GM15510 (cell line): ENCODE measurements at regions not wholly inside any gene's neighbourhood (a gene's known extent, or its start where the extent isn't known, plus 50 kb on each side); places are given as distances from the start of the nearest gene placed in this dataset.

Experiments
- POLR2A ChIP-seq: IDR thresholded peaks from 3 replicates; pipeline ENCODE4 v1.6.1; 2011; ENCODE audit warnings: borderline replicate concordance; ENCODE audit not compliant: insufficient read length; ENCODE audit errors: extremely low read depth

GRCh38 chr13:33340631-33341030 lies 55.1 kb upstream of the STARD13 start:
- no peak for TF ChIP-seq POLR2A

DNA sequence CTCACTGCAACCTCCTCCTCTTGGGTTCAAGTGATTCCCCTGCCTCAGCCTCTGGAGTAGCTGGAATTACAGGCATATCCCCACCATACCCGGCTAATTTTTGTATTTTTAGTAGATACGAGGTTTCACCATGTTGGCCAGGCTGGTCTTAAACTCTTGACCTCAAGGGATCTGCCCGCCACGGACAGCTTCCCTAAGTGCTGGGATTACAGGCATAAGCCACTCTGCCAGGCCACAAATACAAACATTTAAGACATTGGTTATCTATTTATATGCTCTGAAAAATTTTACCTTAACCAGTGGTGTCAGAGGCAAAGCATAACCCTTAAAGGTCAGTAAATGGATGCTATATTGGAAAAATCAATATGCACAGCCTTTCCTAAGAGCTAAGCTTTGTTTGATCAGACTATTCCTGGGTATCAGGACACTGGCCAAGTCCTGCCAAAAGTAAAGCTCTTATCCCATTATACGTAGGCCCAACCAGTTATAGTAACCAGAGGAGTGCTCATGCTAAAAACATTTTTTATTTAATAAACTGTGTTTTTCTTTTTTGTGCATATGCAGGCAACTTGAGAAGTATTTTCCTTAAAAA lies 56.4 kb upstream of the STARD13 start:
- no peak for TF ChIP-seq POLR2A

DNA sequence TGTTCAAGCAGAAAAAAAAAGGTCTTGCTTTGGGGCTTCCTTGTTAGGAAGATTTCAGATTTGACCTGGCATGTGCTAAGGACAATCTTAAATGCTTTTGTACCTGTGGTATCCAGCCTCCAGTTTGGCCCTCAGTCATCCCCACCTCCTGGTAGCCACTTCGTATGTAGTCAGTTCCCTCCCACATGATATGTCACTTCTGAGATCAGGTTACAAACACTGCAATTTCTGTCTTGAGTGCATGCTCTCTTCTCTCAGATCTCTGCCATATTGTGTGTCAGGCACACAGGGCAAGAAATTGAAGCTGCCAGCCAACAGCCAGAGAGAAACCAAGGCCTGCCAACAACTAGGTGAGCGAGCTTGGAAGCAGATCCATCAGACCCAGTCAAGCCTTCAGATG lies 60.3 kb upstream of the STARD13 start:
- TF ChIP-seq POLR2A = no peak

- no peak for TF ChIP-seq POLR2A
These were observed 62.3 kb upstream of the STARD13 start for GRCh38 chr13:33347861-33348260.

- no peak for TF ChIP-seq POLR2A
These were observed 62.8 kb upstream of the STARD13 start for GRCh38 chr13:33348366-33348765.

DNA sequence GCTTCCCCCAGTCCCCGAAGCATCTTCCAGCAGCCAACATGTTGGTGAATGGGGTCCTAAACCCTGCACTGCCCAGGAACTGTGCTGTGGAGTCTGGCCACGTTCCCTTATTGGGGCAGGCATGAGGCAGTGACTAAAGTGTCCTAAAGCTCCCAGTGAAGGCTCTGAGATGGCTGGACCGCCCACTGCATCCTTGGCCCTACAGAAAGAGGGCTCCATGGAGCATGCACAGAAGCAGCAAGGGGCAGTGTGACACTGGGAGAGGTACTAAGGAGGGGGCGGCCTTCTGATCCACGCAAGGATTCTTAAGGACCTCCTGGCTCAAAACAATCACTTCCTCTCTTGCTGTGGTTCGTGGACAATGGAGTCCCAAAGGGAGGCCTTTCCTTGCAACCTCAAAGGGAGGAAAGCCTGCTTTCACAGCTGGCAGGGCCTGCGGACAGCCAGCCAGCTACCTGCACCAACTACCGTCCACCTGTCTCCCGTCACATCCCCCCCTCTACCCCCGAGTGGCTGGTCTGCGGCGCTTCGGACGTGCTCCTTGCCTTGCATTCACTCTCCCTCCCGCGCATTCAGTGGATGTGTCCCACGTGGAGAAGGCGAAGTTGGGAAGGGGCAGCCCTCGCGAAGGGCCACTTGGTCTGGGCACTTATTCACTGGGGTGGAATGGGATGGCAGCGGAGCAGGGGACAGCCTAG lies 63.9 kb upstream of the STARD13 start:
- no peak for TF ChIP-seq POLR2A

DNA sequence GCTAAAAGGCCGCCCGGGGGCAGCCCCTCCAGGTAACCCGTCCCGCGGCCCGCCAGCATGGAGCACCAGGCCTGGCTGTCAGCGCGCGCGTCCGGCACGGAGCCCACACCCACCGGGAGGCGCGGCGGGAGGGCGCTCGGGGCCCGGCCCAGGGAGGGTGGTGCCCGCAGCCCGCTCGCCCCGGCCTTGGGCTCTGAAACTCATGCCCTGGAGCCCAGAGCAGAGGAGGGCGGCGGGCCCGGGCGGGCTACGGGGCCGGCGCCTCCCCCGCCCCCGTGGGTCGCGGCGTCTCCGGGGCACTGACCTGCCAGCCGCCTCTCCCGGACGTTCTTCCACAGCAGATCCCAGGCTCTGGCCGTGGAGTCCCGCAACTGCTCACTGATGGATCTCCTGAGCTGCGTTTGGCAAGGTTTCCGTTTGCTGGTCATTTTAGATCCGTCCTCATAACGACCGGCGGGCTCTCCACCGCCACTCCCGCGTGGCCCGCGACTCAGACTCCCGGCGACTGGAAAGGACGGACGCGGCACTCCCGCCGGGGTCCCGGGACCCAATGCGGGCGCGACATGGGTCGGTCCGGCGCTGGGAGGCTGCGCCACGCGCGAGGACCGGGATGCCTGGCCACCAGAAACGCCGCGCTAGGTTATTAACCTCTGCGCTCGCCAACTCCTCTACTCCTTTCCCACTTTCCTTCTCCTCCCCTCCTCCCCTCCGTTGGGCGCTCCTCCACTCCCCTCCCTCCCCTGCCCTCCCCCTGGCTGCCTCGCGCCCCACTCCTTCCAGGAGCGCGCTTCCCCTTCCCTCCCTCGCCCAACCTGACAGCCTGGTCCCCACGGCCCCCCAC lies 64.7 kb upstream of the STARD13 start:
- no peak for TF ChIP-seq POLR2A

DNA sequence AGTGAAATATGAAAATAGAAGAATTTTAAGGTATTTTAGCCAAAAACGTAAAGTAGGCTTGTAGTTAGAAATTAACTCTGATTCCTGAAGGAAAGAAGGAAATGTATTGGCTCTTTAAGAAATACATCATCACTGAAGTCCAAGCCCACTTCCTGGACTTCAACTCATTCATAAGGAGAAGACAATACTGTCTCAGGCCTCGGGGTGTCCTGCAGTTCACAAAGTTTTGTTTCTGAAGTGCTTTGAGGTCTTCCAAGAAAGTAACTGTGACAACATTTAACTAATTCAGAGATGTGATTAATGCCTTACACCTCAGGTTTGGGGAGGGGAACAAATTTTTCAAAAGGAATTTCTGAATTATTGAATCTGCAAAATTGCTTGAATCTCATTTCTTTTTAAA lies 65.8 kb upstream of the STARD13 start:
- TF ChIP-seq POLR2A = no peak

GRCh38 chr13:33352041-33352440 lies 66.5 kb upstream of the STARD13 start:
- no peak for TF ChIP-seq POLR2A

DNA sequence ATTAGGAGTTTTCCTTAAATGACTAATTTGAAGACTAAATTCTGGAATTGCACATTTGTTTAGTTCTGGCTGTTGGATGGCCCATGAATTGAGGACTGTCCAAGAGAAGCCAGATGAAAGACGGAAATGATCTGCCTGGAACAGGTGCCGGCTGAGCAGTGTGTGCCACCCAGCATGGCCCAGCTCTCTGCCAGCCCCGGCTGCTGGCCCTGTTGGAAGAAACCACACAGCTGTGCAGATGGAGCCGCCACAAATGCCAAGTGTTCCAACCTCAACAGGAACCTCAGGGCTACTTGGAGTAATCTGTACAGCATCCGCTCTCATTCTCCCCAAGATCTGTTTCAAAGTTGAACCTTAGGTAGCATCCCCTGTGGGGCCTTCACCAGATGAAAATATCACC lies 67.0 kb upstream of the STARD13 start:
- TF ChIP-seq POLR2A = no peak

GRCh38 chr13:33353210-33353609 lies 67.7 kb upstream of the STARD13 start:
- TF ChIP-seq POLR2A = no peak

GRCh38 chr13:33353646-33354045 lies 68.1 kb upstream of the STARD13 start:
- no peak for TF ChIP-seq POLR2A

DNA sequence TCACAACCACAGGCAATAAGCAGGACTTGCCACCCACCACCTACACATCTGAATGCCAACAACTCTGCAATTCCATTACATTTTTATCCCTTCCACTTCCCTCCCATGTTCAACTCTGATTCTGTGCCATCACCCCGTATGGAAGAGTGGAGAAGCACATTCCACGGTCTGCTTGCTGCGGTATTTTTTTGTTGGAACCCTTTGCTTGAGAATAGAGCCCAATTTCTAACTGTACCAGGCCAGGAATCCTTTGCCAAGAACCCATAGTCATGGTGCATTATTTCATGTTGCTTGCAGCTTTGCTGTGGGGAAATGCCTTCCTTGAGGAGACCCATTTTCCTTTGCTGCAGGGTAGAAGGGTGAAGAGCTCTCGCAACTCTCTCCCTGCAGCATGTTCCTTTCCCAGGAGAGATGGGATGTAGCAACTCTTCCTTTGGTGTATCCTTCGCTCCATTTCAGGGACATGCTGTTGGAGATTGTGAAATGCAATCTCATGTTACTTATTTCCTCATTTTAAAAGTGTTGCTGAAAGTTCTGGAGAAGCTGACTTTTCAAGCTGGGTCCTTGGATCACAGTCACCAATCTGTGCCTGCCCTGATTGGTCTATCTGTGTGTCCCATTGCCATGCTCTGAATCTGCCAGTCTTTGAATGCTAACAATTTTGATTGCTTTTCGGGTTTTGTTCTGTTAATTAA lies 69.8 kb upstream of the STARD13 start:
- TF ChIP-seq POLR2A = no peak

DNA sequence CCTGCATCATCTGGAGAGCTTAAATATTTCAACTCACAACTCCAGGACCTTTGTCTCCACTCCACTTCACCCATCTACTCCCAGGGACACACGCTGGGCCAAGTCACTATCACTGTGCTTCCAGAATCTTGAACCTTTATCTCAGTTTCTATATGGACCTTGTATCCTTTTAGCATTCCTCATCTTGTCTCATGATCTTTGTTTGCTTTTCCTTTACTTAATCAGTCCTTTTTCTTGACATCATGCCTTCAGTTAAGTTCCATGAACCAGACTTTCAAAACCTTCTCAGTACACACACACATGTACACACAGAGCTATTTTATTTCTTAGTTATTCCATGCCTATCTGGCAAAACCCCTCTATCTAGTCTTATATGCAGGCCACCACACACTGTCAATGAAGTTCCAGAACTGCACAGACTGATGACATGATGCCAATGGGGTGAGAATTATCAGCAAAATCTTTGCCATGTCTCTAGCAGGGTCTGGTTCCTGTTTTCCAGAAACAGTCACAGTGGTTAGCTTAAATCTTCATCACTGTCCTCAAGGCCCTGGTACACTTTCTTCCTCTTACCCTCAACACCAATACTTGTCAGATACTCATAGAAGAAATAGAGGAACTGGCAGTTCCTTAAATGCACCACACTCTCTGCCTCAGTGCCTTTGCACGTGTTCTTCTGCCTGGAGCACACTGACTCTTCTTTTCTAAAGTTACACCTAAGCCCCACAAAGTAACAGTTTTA lies 77.6 kb upstream of the STARD13 start:
- TF ChIP-seq POLR2A = no peak
